GM10266 (cell line): ENCODE measurements at regions not wholly inside any gene's neighbourhood (a gene's known extent, or its start where the extent isn't known, plus 50 kb on each side); places are given as distances from the start of the nearest gene placed in this dataset.

ENCODE experiments used
- DNase-seq: peaks from one replicate; pipeline ENCODE4 v3.0.0; 2012; ENCODE audit errors: extremely low spot score
- CTCF ChIP-seq: IDR thresholded peaks from 2 replicates; pipeline ENCODE4 v1.5.1; 2012; ENCODE audit warnings: mild to moderate bottlenecking, low read depth; ENCODE audit not compliant: control insufficient read depth, insufficient read depth; ENCODE audit errors: missing control alignments

GRCh38 chr4:180169394-180169793 is 2073.8 kb upstream of the TENM3 start:
- DNase-seq = no peak
- no peak for TF ChIP-seq CTCF

- TF ChIP-seq CTCF = no peak
- peak; percentile 3 for DNase-seq
Measured at GRCh38 chr4:180169966-180170365, 2073.2 kb upstream of the TENM3 start.

GRCh38 chr4:180179146-180179545 is 2064.1 kb upstream of the TENM3 start:
- DNase-seq = no peak
- TF ChIP-seq CTCF = no peak

GRCh38 chr4:180189666-180190065 is 2053.5 kb upstream of the TENM3 start:
- no peak for TF ChIP-seq CTCF
- DNase-seq = no peak

- DNase-seq = no peak
- TF ChIP-seq CTCF = no peak
Measured at GRCh38 chr4:180190382-180190781, 2052.8 kb upstream of the TENM3 start.

- TF ChIP-seq CTCF = no peak
- no peak for DNase-seq
Measured at GRCh38 chr4:180197471-180197870, 2045.7 kb upstream of the TENM3 start.

- peak; percentile 24 for DNase-seq
Measured at GRCh38 chr4:180203349-180203748, 2039.9 kb upstream of the TENM3 start.

More at GRCh38 chr4:180203349-180203748, 2039.9 kb upstream of the TENM3 start:
- no peak for TF ChIP-seq CTCF
